HG03064 (cell line): ENCODE measurements at regions not wholly inside any gene's neighbourhood (a gene's known extent, or its start where the extent isn't known, plus 50 kb on each side); places are given as distances from the start of the nearest gene placed in this dataset.

ENCODE experiments used
- ATAC-seq: cut with Tn5 transposase; IDR thresholded peaks from one replicate; pipeline ENCODE4 v1.9.1; 2021; ENCODE audit warnings: low read depth; ENCODE audit not compliant: unreplicated experiment

GRCh38 chr2:198316852-198317396, 512.5 kb downstream of the PLCL1 start:
- ATAC-seq = no peak

- no peak for ATAC-seq
Observed at GRCh38 chr2:198315791-198316630, 511.6 kb downstream of the PLCL1 start.

- ATAC-seq = no peak
Observed at GRCh38 chr2:198314559-198315153, 510.3 kb downstream of the PLCL1 start.

GRCh38 chr2:198312596-198313483, 508.4 kb downstream of the PLCL1 start:
- no peak for ATAC-seq

GRCh38 chr2:198311020-198311419, 506.6 kb downstream of the PLCL1 start:
- ATAC-seq = no peak

GRCh38 chr2:198309673-198310280, 505.4 kb downstream of the PLCL1 start:
- no peak for ATAC-seq

GRCh38 chr2:198309081-198309480, 504.7 kb downstream of the PLCL1 start:
- ATAC-seq = no peak

- ATAC-seq = no peak
Observed at GRCh38 chr2:198308368-198308767, 504.0 kb downstream of the PLCL1 start.

- no peak for ATAC-seq
Observed at GRCh38 chr2:198307093-198307492, 502.7 kb downstream of the PLCL1 start.

- ATAC-seq = no peak
Observed at GRCh38 chr2:198304859-198305258, 500.5 kb downstream of the PLCL1 start.

GRCh38 chr2:198297350-198297749, 493.0 kb downstream of the PLCL1 start:
- ATAC-seq = no peak

- ATAC-seq = peak; percentile 87
Observed at GRCh38 chr2:198296665-198297308, 492.4 kb downstream of the PLCL1 start.

- no peak for ATAC-seq
Observed at GRCh38 chr2:198293281-198293680, 488.9 kb downstream of the PLCL1 start.

GRCh38 chr2:198289811-198290210, 485.4 kb downstream of the PLCL1 start:
- ATAC-seq = no peak

- ATAC-seq = no peak
Observed at GRCh38 chr2:198287706-198288105, 483.3 kb downstream of the PLCL1 start.

- ATAC-seq = no peak
Observed at GRCh38 chr2:198285216-198285615, 480.8 kb downstream of the PLCL1 start.

GRCh38 chr2:198283146-198283545, 478.8 kb downstream of the PLCL1 start:
- ATAC-seq = no peak

- ATAC-seq = no peak
Observed at GRCh38 chr2:198282061-198282460, 477.7 kb downstream of the PLCL1 start.

GRCh38 chr2:198280145-198280544, 475.8 kb downstream of the PLCL1 start:
- ATAC-seq = no peak

- no peak for ATAC-seq
Observed at GRCh38 chr2:198279026-198279425, 474.6 kb downstream of the PLCL1 start.
